ENCODE measurements at regions not wholly inside any gene's neighbourhood (a gene's known extent, or its start where the extent isn't known, plus 50 kb on each side); places are given as distances from the start of the nearest gene placed in this dataset.

- no peak for DNase-seq
Observed at GRCh38 chr12:124726596-124727263, 136.9 kb downstream of the SCARB1 start.

- DNase-seq = no peak
Observed at GRCh38 chr12:124725597-124726237, 137.9 kb downstream of the SCARB1 start.

GRCh38 chr12:124725099-124725498 lies 138.6 kb downstream of the SCARB1 start:
- DNase-seq = no peak

GRCh38 chr12:124722878-124723277 lies 140.8 kb downstream of the SCARB1 start:
- no peak for DNase-seq

GRCh38 chr12:124721501-124722162 lies 142.0 kb downstream of the SCARB1 start:
- DNase-seq = peak; percentile 60

GRCh38 chr12:124720681-124721500 lies 142.8 kb downstream of the SCARB1 start:
- DNase-seq = peak; percentile 63

- DNase-seq = no peak
Observed at GRCh38 chr12:124720004-124720680, 143.5 kb downstream of the SCARB1 start.

- DNase-seq = no peak
Observed at GRCh38 chr12:124719231-124719630, 144.4 kb downstream of the SCARB1 start.

GRCh38 chr12:124718458-124718857 lies 145.2 kb downstream of the SCARB1 start:
- DNase-seq = no peak

GRCh38 chr12:124718036-124718435 lies 145.6 kb downstream of the SCARB1 start:
- DNase-seq = no peak

GRCh38 chr12:124717318-124717717 lies 146.3 kb downstream of the SCARB1 start:
- no peak for DNase-seq

GRCh38 chr12:124716208-124717130 lies 147.2 kb downstream of the SCARB1 start:
- DNase-seq = no peak

- DNase-seq = no peak
Observed at GRCh38 chr12:124715121-124715990, 147.9 kb upstream of the NCOR2 start.

GRCh38 chr12:124713436-124714082 lies 146.1 kb upstream of the NCOR2 start:
- DNase-seq = peak; percentile 63

GRCh38 chr12:124713041-124713435 lies 145.6 kb upstream of the NCOR2 start:
- DNase-seq = no peak

- DNase-seq = no peak
Observed at GRCh38 chr12:124711344-124711743, 143.9 kb upstream of the NCOR2 start.

- DNase-seq = no peak
Observed at GRCh38 chr12:124709722-124710687, 142.6 kb upstream of the NCOR2 start.

- no peak for DNase-seq
Observed at GRCh38 chr12:124707316-124707715, 139.9 kb upstream of the NCOR2 start.

- DNase-seq = no peak
Observed at GRCh38 chr12:124706363-124706762, 139.0 kb upstream of the NCOR2 start.
